Skin epidermis (tissue), 12 donors: ENCODE measurements at regions not wholly inside any gene's neighbourhood (a gene's known extent, or its start where the extent isn't known, plus 50 kb on each side); places are given as distances from the start of the nearest gene placed in this dataset.

Source experiments
- H3K27ac ChIP-seq, 21 experiments: fragments of 200-600 bp; sonication (generic) in 11 of 21; one replicate each; pipeline ENCODE4 v1.5.0; 2020; ENCODE audit warnings: mild to moderate bottlenecking in 3 of 21, inconsistent platforms in 2 of 21, moderate library complexity in 2 of 21
- H3K4me3 ChIP-seq, 7 experiments: fragments of 200-600 bp; sonication (generic) in 2 of 7; one replicate each; pipeline ENCODE4 v1.5.0; 2020; ENCODE audit warnings: inconsistent platforms in 2 of 7, mild to moderate bottlenecking in 2 of 7, moderate library complexity in 1 of 7

DNA sequence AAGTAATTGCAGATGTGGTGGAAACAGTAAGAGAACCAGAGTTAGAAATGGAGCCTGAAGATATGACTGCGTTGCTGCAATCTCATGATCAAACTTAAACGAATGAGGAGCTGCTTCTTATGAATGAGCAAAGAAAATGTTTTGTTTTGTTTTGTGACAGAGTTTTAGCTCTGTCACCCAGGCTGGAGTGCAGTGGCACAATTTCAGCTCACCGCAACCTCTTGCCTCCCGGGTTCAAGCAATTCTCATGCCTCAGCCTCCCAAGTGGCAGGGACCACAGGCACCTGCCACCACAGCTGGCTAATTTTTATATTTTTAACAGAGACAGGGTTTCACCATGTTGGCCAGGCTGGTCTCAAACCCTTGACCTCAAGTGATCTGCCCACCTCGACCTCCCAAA is 53.3 kb upstream of the NFASC start:
- Histone ChIP-seq H3K27ac (no peak overlapping the region), H3K4me3 (no peak overlapping the region)

- no peak overlapping the region for H3K4me3 ChIP-seq
- H3K27ac ChIP-seq, result no peak overlapping the region
Measured at GRCh38 chr1:204818998-204819397, 51.7 kb upstream of the NFASC start.

DNA sequence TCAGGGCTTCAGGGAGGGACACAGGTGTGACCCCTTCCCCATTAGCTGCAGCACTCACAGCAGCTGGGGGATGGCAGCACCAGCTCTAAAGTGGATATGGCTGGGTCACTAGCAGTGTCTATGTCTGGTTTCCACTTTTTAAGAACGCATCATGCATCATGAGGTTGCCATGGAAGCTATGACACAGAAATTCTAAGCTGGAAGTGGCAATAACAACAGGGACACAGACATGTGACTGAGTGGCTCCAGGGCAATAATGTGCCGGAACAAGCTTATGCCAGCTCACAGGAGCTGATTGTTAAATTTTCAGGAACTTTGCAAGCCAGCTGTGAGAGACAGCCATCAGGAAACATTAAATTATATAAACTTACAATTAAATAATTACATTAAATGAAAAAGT is 51.2 kb upstream of the NFASC start:
- H3K27ac ChIP-seq, result no peak overlapping the region

More for the DNA sequence above, 51.2 kb upstream of the NFASC start:
- H3K4me3 ChIP-seq, result no peak overlapping the region
